ENCODE measurements at regions not wholly inside any gene's neighbourhood (a gene's known extent, or its start where the extent isn't known, plus 50 kb on each side); places are given as distances from the start of the nearest gene placed in this dataset.

DNA sequence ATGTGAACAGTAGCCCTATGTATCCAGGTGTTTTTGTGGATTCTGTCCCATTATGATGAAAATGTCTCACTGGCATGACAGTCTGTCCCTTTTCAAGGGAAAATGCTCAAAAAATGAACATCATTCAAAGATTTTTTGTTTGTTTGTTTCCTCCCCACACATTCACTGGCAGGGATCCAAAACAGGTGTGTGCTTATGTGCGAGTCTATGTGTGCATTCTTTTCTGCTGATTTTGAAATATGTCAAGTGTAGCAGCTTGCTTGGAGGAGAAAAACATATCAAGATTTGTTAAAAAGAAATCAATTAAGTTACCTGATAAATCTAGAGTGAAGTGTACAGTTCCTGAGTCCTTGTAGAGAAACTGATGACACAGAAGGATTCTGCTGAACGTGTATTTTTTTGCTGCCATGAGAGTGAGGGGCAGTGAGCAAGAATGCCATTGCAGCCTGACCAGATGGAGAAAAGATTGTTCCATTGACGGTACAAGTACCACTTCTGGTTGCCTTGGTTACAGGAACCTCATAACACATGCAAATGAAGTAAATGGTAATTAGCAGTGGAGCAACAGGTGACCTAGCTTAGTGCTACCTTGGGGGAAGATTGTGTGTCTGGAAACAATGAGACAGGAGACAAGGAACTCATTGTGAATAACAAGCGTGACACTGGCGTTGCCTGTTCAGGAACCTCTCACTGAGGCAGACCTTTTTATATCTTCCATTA, 277.4 kb upstream of the PHYHIPL start:
- no peaks in the 10 kb centered on the region for H3K27me3 ChIP-seq
- DNase-seq: no peak
- peaks cover 0 to 8% (median 0%) of the 10 kb centered on the region in 4 donors for H3K4me1 ChIP-seq
- intact Hi-C loops (cut with DNase I; ENCODE audit: low total_unique reads): no loop called here
- TF ChIP-seq CTCF (IDR thresholded peaks at IDR 0.05): no peak
- H3K27ac ChIP-seq: no peak overlapping the region
- no peaks in the 10 kb centered on the region for H3K9me3 ChIP-seq
- no peaks in the 10 kb centered on the region for H3K36me3 ChIP-seq
- no peak overlapping the region for H3K4me3 ChIP-seq

GRCh38 chr10:58901092-58901646, 275.3 kb upstream of the PHYHIPL start:
- TF ChIP-seq CTCF (IDR thresholded peaks at IDR 0.05): no peak
- no peaks in the 10 kb centered on the region for H3K27me3 ChIP-seq
- peaks cover 0 to 4% (median 0%) of the 10 kb centered on the region in 4 donors for H3K4me1 ChIP-seq
- no peak for DNase-seq
- no peak overlapping the region for H3K4me3 ChIP-seq
- H3K36me3 ChIP-seq: no peaks in the 10 kb centered on the region
- intact Hi-C loops (cut with DNase I; ENCODE audit: low total_unique reads): no loop called here
- H3K9me3 ChIP-seq: no peaks in the 10 kb centered on the region
- H3K27ac ChIP-seq: no peak overlapping the region

- Histone ChIP-seq H3K27ac (no peak overlapping the region), H3K9me3 (no peaks in the 10 kb centered on the region), H3K4me3 (no peak overlapping the region), H3K27me3 (no peaks in the 10 kb centered on the region), H3K4me1 (no peaks in the 10 kb centered on the region), H3K36me3 (no peaks in the 10 kb centered on the region)
- no peak for TF ChIP-seq CTCF (IDR thresholded peaks at IDR 0.05)
- DNase-seq: no peak
- intact Hi-C loops (cut with DNase I; ENCODE audit: low total_unique reads): no loop called here
Observed at GRCh38 chr10:58903071-58903470, 273.4 kb upstream of the PHYHIPL start.

DNA sequence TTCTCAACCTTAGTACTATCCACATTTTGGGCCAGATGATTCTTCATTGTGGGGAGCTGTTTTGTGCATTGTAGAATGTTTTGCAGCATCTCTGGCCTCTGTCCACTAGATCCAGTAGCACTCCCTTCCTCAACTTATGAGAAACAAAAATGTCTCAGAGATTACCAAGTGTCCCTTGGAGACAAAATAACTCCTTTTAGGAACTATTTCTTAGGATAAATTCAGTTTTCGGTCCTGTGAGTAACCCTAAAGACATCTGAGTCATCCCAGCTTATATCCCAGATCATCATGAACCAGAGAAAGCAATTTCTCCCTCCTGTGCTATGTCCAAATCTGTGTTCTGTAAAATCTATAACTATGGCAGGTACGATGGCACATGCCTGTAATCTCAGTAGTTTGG, 266.6 kb upstream of the PHYHIPL start:
- no peaks in the 10 kb centered on the region for H3K9me3 ChIP-seq
- no peaks in the 10 kb centered on the region for H3K27me3 ChIP-seq
- TF ChIP-seq CTCF (IDR thresholded peaks at IDR 0.05): no peak
- DNase-seq: no peak
- H3K36me3 ChIP-seq: no peaks in the 10 kb centered on the region
- no peaks in the 10 kb centered on the region for H3K4me1 ChIP-seq
- intact Hi-C loops (cut with DNase I; ENCODE audit: low total_unique reads): no loop called here
- no peak overlapping the region for H3K4me3 ChIP-seq
- no peak overlapping the region for H3K27ac ChIP-seq

DNA sequence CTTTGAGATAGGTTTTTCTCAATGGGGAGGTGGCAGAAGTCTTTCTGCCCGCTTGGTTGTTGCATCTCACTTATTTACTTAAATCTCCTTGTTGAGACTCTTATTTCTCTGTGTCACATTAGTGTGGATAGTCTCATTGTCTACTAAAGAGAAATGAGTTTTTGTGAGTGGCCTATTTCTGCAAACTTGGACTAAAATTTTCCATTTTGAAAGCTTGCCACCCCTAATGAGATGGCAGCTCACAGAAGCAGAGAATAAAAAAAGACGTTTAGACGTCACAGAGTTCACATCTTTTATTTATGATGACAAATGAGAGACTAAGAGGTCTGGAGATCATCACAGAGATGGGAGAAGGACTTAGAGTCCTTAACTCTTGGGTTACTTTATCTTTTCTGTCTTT, 262.7 kb upstream of the PHYHIPL start:
- TF ChIP-seq CTCF (IDR thresholded peaks at IDR 0.05): no peak
- intact Hi-C loops (cut with DNase I; ENCODE audit: low total_unique reads): no loop called here
- no peaks in the 10 kb centered on the region for H3K4me1 ChIP-seq
- no peak overlapping the region for H3K4me3 ChIP-seq
- H3K9me3 ChIP-seq: no peaks in the 10 kb centered on the region
- H3K27ac ChIP-seq: no peak overlapping the region
- H3K36me3 ChIP-seq: no peaks in the 10 kb centered on the region
- peaks cover 0 to 3% of the 10 kb centered on the region in 2 donors for H3K27me3 ChIP-seq
- no peak for DNase-seq

Data from tibial artery (tissue), 4 donors.